Neural progenitor cell (in vitro differentiated cells): ENCODE measurements at regions not wholly inside any gene's neighbourhood (a gene's known extent, or its start where the extent isn't known, plus 50 kb on each side); places are given as distances from the start of the nearest gene placed in this dataset. TPM values are rescaled to one million over a fixed set of nuclear protein-coding genes. Genes with fewer than 3 reads are reported as not detected.

Experiments
- DNase-seq: peaks from one replicate; pipeline ENCODE4 v3.0.0-alpha.2; 2016; ENCODE audit warnings: low spot score
- H2AFZ ChIP-seq: fragments of 200-600 bp; sonication (generic); replicated peaks from 2 replicates; pipeline ENCODE4 v1.6.1; 2016; ENCODE audit warnings: antibody characterized with exemption
- H3F3A ChIP-seq: fragments of 200-600 bp; sonication (generic); 2 replicates; pipeline ENCODE4 v1.6.1; 2016; ENCODE audit warnings: antibody characterized with exemption, low read depth
- H3K27ac ChIP-seq: fragments of 200-600 bp; sonication (generic); 2 replicates; pipeline ENCODE4 v1.5.1; 2016; ENCODE audit warnings: mild to moderate bottlenecking
- H3K27me3 ChIP-seq: fragments of 200-600 bp; sonication (generic); 2 replicates; pipeline ENCODE4 v1.6.1; 2016; ENCODE audit warnings: mild to moderate bottlenecking, moderate library complexity
- H3K36me3 ChIP-seq: fragments of 200-600 bp; sonication (generic); 2 replicates; pipeline ENCODE4 v1.5.1; 2016
- H3K4me1 ChIP-seq: fragments of 200-600 bp; sonication (generic); 2 replicates; pipeline ENCODE4 v1.6.1; 2016; ENCODE audit warnings: mixed run types
- H3K4me2 ChIP-seq: fragments of 200-600 bp; sonication (generic); 2 replicates; pipeline ENCODE4 v1.6.1; 2016
- H3K4me3 ChIP-seq: fragments of 200-600 bp; sonication (generic); 2 replicates; pipeline ENCODE4 v1.5.1; 2016
- H3K79me2 ChIP-seq: fragments of 200-600 bp; sonication (generic); 2 replicates; pipeline ENCODE4 v1.6.1; 2016; ENCODE audit warnings: low read depth
- H3K9ac ChIP-seq: fragments of 200-600 bp; sonication (generic); 2 replicates; pipeline ENCODE4 v1.6.1; 2016
- H3K9me3 ChIP-seq: fragments of 200-600 bp; sonication (generic); 2 replicates; pipeline ENCODE4 v1.5.1; 2016; ENCODE audit warnings: low read depth
- H4K20me1 ChIP-seq: fragments of 200-600 bp; sonication (generic); 2 replicates; pipeline ENCODE4 v1.6.1; 2016; ENCODE audit warnings: low read depth
- H3K27ac Mint-ChIP-seq: 3 replicates; pipeline ENCODE4 v1.8.0; 2021; ENCODE audit warnings: mixed read lengths
- H3K27me3 Mint-ChIP-seq: 2 replicates; pipeline ENCODE4 v1.8.0; 2022; ENCODE audit warnings: low read depth, mild to moderate bottlenecking, inconsistent platforms, moderate library complexity, mixed read lengths; ENCODE audit not compliant: insufficient read depth
- H3K36me3 Mint-ChIP-seq: 3 replicates; pipeline ENCODE4 v1.8.0; 2021; ENCODE audit warnings: mixed read lengths
- H3K4me1 Mint-ChIP-seq: 3 replicates; pipeline ENCODE4 v1.8.0; 2021; ENCODE audit warnings: mixed read lengths
- H3K4me3 Mint-ChIP-seq: 3 replicates; pipeline ENCODE4 v1.8.0; 2021; ENCODE audit warnings: mild to moderate bottlenecking, moderate library complexity, mixed read lengths
- H3K9me3 Mint-ChIP-seq: 3 replicates; pipeline ENCODE4 v1.8.0; 2020; ENCODE audit warnings: mixed read lengths
- EZH2 ChIP-seq: fragments of 200-600 bp; sonication (generic); IDR thresholded peaks from 2 replicates; pipeline ENCODE4 v1.6.1; 2017; ENCODE audit warnings: antibody characterized with exemption, mild to moderate bottlenecking, moderate library complexity
- EZH2phosphoT487 ChIP-seq: fragments of 200-600 bp; sonication (generic); IDR thresholded peaks from 2 replicates; pipeline ENCODE4 v1.6.1; 2017; ENCODE audit warnings: antibody characterized with exemption
- small RNA-seq: library from RNA; depleted of rRNA; stranded (forward); fragments of <200 nt; gene quantifications from one replicate; pipeline ENCODE3, GENCODE V24; 2015
- TF ChIP-seq, protein P1 (sequence below): fragments of 200-600 bp; sonication (generic); IDR thresholded peaks from 2 replicates; pipeline ENCODE4 v1.5.1; 2017; ENCODE audit warnings: antibody characterized with exemption, mild to moderate bottlenecking

GRCh38 chr2:64937687-64938491 lies 51.3 kb upstream of the SLC1A4 start:
- peaks cover 4% of the 10 kb centered on the region for H3K27me3 Mint-ChIP-seq
- H3K4me1 Mint-ChIP-seq = peaks cover 4% of the 10 kb centered on the region
- peaks cover 4% of the 10 kb centered on the region for H3K9me3 Mint-ChIP-seq
- no peaks in the 10 kb centered on the region for H3F3A ChIP-seq
- no peaks in the 10 kb centered on the region for H3K36me3 ChIP-seq
- no peak overlapping the region for H2AFZ ChIP-seq
- H3K36me3 Mint-ChIP-seq = no peaks in the 10 kb centered on the region
- H3K79me2 ChIP-seq = no peaks in the 10 kb centered on the region
- no peaks in the 10 kb centered on the region for H3K27me3 ChIP-seq
- no peak overlapping the region for H3K4me2 ChIP-seq
- no peaks in the 10 kb centered on the region for H3K9me3 ChIP-seq
- no peaks in the 10 kb centered on the region for H4K20me1 ChIP-seq
- H3K4me3 ChIP-seq = no peak overlapping the region
- H3K9ac ChIP-seq = no peak overlapping the region
- DNase-seq = no peak
- no peak overlapping the region for H3K27ac ChIP-seq
- no peak overlapping the region for H3K4me3 Mint-ChIP-seq
- H3K27ac Mint-ChIP-seq = no peak overlapping the region
- TF ChIP-seq EZH2 (no peak), EZH2phosphoT487 (no peak)
- TF ChIP-seq, protein P1, sequence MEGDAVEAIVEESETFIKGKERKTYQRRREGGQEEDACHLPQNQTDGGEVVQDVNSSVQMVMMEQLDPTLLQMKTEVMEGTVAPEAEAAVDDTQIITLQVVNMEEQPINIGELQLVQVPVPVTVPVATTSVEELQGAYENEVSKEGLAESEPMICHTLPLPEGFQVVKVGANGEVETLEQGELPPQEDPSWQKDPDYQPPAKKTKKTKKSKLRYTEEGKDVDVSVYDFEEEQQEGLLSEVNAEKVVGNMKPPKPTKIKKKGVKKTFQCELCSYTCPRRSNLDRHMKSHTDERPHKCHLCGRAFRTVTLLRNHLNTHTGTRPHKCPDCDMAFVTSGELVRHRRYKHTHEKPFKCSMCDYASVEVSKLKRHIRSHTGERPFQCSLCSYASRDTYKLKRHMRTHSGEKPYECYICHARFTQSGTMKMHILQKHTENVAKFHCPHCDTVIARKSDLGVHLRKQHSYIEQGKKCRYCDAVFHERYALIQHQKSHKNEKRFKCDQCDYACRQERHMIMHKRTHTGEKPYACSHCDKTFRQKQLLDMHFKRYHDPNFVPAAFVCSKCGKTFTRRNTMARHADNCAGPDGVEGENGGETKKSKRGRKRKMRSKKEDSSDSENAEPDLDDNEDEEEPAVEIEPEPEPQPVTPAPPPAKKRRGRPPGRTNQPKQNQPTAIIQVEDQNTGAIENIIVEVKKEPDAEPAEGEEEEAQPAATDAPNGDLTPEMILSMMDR = no peak
- H3K4me1 ChIP-seq = peaks cover under 1% of the 10 kb centered on the region

- Histone ChIP-seq H3F3A (no peaks in the 10 kb centered on the region), H2AFZ (no peak overlapping the region), H3K4me1 (no peaks in the 10 kb centered on the region), H3K9ac (no peak overlapping the region), H4K20me1 (no peaks in the 10 kb centered on the region), H3K9me3 (no peaks in the 10 kb centered on the region), H3K79me2 (no peaks in the 10 kb centered on the region), H3K4me2 (no peak overlapping the region), H3K27me3 (no peaks in the 10 kb centered on the region), H3K36me3 (no peaks in the 10 kb centered on the region), H3K4me3 (no peak overlapping the region), H3K27ac (no peak overlapping the region)
- H3K27me3 Mint-ChIP-seq = peaks cover 4% of the 10 kb centered on the region
- DNase-seq = no peak
- peaks cover 4% of the 10 kb centered on the region for H3K4me1 Mint-ChIP-seq
- TF ChIP-seq EZH2 = no peak
- TF ChIP-seq, protein P1 = no peak
- TF ChIP-seq EZH2phosphoT487 = no peak
- peak overlapping the region; percentile 8 for H3K4me3 Mint-ChIP-seq
- no peaks in the 10 kb centered on the region for H3K36me3 Mint-ChIP-seq
- peaks cover 4% of the 10 kb centered on the region for H3K9me3 Mint-ChIP-seq
- H3K27ac Mint-ChIP-seq = no peak overlapping the region
These were observed 50.5 kb upstream of the SLC1A4 start for GRCh38 chr2:64938607-64939285.

DNA sequence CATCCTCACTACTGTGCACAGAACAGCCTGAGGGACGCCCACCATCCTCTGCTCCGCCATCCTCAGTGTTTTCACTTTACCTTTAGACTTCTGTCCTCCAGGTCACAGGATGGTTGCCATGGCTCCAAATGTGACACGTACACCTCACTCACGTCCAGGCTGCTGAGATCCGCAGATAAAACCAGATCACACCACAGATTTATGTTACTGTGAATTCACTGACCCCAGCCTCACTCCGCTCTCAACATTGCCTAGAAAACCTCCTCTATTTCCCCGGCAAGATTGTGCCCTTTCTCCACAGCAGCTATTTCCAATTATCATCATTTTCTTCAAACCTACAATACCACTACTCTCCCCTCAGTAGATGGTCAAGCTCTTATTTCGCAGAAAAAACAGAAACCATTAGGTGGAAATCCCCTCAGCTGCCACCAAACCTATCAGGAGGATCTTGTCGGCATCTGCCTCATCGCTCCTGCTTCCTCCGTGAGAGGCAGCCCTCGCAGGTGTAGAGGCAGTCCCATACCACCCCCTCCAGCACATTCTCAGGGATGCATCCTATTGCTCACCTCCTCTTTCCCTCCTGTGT lies 49.8 kb upstream of the SLC1A4 start:
- Histone ChIP-seq H4K20me1 (no peaks in the 10 kb centered on the region), H3K27me3 (no peaks in the 10 kb centered on the region), H3K4me3 (no peak overlapping the region), H3F3A (no peaks in the 10 kb centered on the region), H3K4me1 (no peaks in the 10 kb centered on the region), H3K36me3 (no peaks in the 10 kb centered on the region), H3K79me2 (no peaks in the 10 kb centered on the region), H3K9me3 (no peaks in the 10 kb centered on the region), H3K4me2 (no peak overlapping the region), H3K27ac (no peak overlapping the region), H2AFZ (no peak overlapping the region), H3K9ac (no peak overlapping the region)
- peaks cover 4% of the 10 kb centered on the region for H3K9me3 Mint-ChIP-seq
- TF ChIP-seq, protein P1 = no peak
- TF ChIP-seq EZH2 (no peak), EZH2phosphoT487 (no peak)
- H3K36me3 Mint-ChIP-seq = no peaks in the 10 kb centered on the region
- no peak overlapping the region for H3K4me3 Mint-ChIP-seq
- peaks cover 5% of the 10 kb centered on the region for H3K27me3 Mint-ChIP-seq
- H3K4me1 Mint-ChIP-seq = peaks cover 4% of the 10 kb centered on the region
- H3K27ac Mint-ChIP-seq = no peak overlapping the region
- no peak for DNase-seq

Small RNA genes in the stretch of these regions (small RNA-seq; reads per million reads assigned to genes)
- gene RF00019 (not detected), gene RN7SL211P (not detected), gene RN7SL341P (not detected)
